Lower leg skin (tissue), 4 donors: ENCODE measurements at regions not wholly inside any gene's neighbourhood (a gene's known extent, or its start where the extent isn't known, plus 50 kb on each side); places are given as distances from the start of the nearest gene placed in this dataset.

ENCODE experiments used
- DNase-seq, 2 donors: peaks; one replicate each; pipeline ENCODE4 v3.0.0-alpha.2; 2019; ENCODE audit warnings: low spot score in 2 of 2
- H3K4me3 ChIP-seq: fragments of 200-600 bp; sonication (generic); 2 replicates; pipeline ENCODE4 v1.5.1; 2017; ENCODE audit warnings: mild to moderate bottlenecking, low read depth; ENCODE audit not compliant: poor library complexity, severe bottlenecking
- POLR2A ChIP-seq, 2 donors: fragments of 450-650 bp; IDR thresholded peaks; one replicate each; pipeline ENCODE4 v1.6.1; 2016 to 2017; ENCODE audit warnings: antibody characterized with exemption in 2 of 2, mild to moderate bottlenecking in 1 of 2, moderate library complexity in 1 of 2
- WGBS, 2 donors: methylation state at CpG; one replicate each; pipeline ENCODE4 v1.1.5; 2018; 5-methylcytosine and 5-hydroxymethylcytosine counted together
- intact Hi-C: fragments of 100-400 bp; cut with DNase I; formaldehyde crosslinking; loops from one replicate; pipeline ENCODE4 v1.15.0; 2023; ENCODE audit warnings: low total_unique reads
- TF ChIP-seq, protein P1 (sequence below), 3 donors: fragments of 450-650 bp; IDR thresholded peaks; one replicate each; pipeline ENCODE4 v1.5.1; 2016; ENCODE audit warnings: antibody characterized with exemption in 3 of 3, mild to moderate bottlenecking in 3 of 3, moderate library complexity in 2 of 3

DNA sequence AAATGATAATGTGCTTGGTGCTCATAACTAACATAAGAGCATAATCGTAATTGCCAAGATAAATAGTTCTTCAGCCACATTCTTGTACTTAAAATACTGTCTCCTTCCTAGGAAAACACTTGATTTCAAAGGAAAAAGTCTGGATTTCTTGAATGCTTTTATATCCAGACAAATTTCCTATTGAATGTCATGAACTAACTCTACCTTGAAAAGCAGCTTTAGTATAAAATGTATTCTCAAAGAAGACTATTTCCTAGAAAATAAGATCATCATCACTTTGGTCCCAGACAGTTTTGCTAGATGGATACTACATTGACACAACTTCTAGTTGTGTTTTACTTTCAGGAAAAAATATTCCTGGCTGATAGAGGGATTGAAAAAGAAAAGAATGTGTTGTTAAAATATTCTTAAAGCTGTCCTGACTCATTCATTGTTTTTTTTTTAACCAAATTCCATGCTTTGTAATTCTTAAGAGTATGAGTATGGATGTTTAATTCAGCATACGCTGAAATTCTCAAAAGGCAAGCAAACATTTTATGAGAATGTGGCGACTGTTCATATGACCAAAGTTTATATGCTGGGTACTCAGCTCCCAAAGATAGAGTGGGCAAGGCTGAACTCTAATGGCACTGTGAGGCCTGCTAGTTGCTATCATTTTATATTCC, 106.1 kb downstream of the PPP1R3A start:
- no peak overlapping the region for H3K4me3 ChIP-seq
- TF ChIP-seq, protein P1, sequence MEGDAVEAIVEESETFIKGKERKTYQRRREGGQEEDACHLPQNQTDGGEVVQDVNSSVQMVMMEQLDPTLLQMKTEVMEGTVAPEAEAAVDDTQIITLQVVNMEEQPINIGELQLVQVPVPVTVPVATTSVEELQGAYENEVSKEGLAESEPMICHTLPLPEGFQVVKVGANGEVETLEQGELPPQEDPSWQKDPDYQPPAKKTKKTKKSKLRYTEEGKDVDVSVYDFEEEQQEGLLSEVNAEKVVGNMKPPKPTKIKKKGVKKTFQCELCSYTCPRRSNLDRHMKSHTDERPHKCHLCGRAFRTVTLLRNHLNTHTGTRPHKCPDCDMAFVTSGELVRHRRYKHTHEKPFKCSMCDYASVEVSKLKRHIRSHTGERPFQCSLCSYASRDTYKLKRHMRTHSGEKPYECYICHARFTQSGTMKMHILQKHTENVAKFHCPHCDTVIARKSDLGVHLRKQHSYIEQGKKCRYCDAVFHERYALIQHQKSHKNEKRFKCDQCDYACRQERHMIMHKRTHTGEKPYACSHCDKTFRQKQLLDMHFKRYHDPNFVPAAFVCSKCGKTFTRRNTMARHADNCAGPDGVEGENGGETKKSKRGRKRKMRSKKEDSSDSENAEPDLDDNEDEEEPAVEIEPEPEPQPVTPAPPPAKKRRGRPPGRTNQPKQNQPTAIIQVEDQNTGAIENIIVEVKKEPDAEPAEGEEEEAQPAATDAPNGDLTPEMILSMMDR (IDR thresholded peaks at IDR 0.05), result no peak
- TF ChIP-seq POLR2A (IDR thresholded peaks at IDR 0.05), result no peak
- 87% methylated on average over 3 of the region's 3 CpGs for WGBS, 2 donors
- no peak for DNase-seq
- intact Hi-C loops, result no loop called here

DNA sequence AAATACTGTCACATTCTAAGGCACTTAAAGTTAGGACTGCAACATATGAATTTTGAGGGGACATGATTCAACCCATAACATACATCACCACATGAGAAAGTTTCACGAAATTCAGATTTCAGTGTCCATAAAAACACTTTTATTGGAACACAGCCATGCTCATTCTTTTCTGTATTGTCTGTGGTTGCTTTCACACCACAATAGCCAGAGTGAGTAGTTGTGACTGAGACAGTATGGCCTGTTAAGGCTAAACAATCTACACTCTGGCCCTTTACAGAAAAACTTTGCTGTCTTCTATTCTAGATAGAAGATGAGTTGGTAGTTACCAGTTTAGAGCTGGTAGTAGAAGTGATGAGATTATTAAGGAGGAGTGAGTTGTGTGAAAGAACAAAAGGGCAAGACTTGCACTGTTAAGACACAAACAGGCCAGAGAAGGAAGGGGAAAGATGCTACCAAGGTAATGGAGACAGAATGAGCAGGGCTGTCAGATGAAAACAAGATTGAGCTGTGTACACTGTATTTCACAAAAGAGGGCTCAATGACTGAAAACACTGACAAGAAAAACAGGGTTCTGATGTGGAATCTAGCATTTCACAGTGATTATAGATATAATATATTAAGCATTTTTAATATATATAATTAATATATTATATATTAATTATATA, 108.6 kb downstream of the PPP1R3A start:
- TF ChIP-seq POLR2A (IDR thresholded peaks at IDR 0.05), result no peak
- TF ChIP-seq, protein P1 (IDR thresholded peaks at IDR 0.05), result no peak
- intact Hi-C loops, result no loop called here
- no peak for DNase-seq
- no peak overlapping the region for H3K4me3 ChIP-seq
- WGBS, 2 donors, result 63 to 80% methylated on average over 1 of the region's 1 CpG

DNA sequence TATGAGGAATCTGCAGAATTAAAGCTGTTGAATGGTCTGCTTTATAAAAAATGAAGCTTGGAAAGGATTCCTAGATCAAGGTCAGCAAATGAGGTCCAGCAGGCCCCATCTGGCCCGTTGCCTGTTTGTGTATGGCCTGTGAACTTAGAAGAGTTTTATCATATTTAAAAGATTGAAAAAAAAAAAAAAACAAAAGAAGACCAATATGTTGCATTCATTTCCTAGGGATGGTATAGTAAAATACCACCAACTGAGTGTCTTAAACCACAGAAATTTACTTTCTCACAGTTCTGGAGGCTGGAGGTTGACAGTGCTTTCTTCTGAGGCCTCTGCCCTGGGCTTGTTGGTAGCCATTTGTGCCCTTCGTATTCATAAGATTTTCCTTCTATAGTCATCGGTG, 109.2 kb downstream of the PPP1R3A start:
- intact Hi-C loops, result no loop called here
- 80 to 85% methylated on average over 3 of the region's 3 CpGs for WGBS, 2 donors
- H3K4me3 ChIP-seq, result no peak overlapping the region
- no peak for DNase-seq
- TF ChIP-seq, protein P1 (IDR thresholded peaks at IDR 0.05), result no peak
- TF ChIP-seq POLR2A (IDR thresholded peaks at IDR 0.05), result no peak

- no peak overlapping the region for H3K4me3 ChIP-seq
- no peak for DNase-seq
- TF ChIP-seq, protein P1 (IDR thresholded peaks at IDR 0.05), result no peak
- no peak for TF ChIP-seq POLR2A (IDR thresholded peaks at IDR 0.05)
- intact Hi-C loops, result no loop called here
- WGBS, 2 donors, result 79 to 81% methylated on average over 7 of the region's 7 CpGs
Measured at GRCh38 chr7:113806633-113807327, 112.0 kb downstream of the PPP1R3A start.

- intact Hi-C loops, result no loop called here
- no peak overlapping the region for H3K4me3 ChIP-seq
- TF ChIP-seq, protein P1 (IDR thresholded peaks at IDR 0.05), result no peak
- TF ChIP-seq POLR2A (IDR thresholded peaks at IDR 0.05), result no peak
- 42 to 63% methylated on average over 1 of the region's 1 CpG for WGBS, 2 donors
- DNase-seq, result no peak
Measured at GRCh38 chr7:113805976-113806375, 112.8 kb downstream of the PPP1R3A start.
